Cardiac muscle cell (in vitro differentiated cells and primary cell): ENCODE measurements at regions not wholly inside any gene's neighbourhood (a gene's known extent, or its start where the extent isn't known, plus 50 kb on each side); places are given as distances from the start of the nearest gene placed in this dataset.

Experiments used
- DNase-seq, 2 donors: peaks; one replicate each; pipeline versions ENCODE4 v3.0.0 to v3.0.0-alpha.2; 2010 to 2017; ENCODE audit warnings: low read depth in 1 of 2, low spot score in 1 of 2
- H3K27ac ChIP-seq: fragments of 200-600 bp; sonication (generic); 2 replicates; pipeline ENCODE4 v1.5.1; 2016
- H3K27me3 ChIP-seq: fragments of 200-600 bp; sonication (generic); 2 replicates; pipeline ENCODE4 v1.6.0; 2016; ENCODE audit warnings: control low read depth
- H3K36me3 ChIP-seq: fragments of 200-600 bp; sonication (generic); 2 replicates; pipeline ENCODE4 v1.5.1; 2016; ENCODE audit warnings: control low read depth
- H3K4me1 ChIP-seq: fragments of 200-600 bp; sonication (generic); 2 replicates; pipeline ENCODE4 v1.8.1; 2017; ENCODE audit warnings: low read depth, mild to moderate bottlenecking, mixed run types
- H3K4me3 ChIP-seq: fragments of 200-600 bp; sonication (generic); 2 replicates; pipeline ENCODE4 v1.5.1; 2016; ENCODE audit warnings: mild to moderate bottlenecking
- H3K9me3 ChIP-seq: fragments of 200-600 bp; sonication (generic); 2 replicates; pipeline ENCODE4 v1.5.1; 2017; ENCODE audit warnings: low read depth, mild to moderate bottlenecking, control low read depth
- TF ChIP-seq, protein P1 (sequence below): IDR thresholded peaks from 2 replicates; pipeline ENCODE4 v1.5.1; 2012; ENCODE audit warnings: low read depth, mild to moderate bottlenecking, low read length

DNA sequence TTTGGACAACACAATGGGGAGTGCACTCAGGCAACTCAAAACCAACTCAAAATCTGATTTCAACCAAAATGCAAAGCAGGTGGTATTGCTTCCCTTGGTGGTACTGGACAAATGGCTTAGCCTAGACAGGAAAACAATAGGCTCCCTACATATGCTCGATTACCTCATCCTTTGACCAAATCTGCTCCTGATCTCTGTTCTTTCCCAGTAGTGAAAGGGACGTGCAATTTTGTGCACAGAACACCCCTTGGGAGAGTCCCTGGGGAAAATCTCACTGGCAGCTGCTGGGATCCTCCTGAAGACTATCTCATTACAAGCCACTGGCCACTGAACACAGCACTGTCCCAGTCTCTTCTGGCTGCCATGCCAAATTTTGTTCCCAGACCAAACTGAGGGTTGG is 149.2 kb upstream of the VSTM2A start:
- H3K27me3 ChIP-seq, result no peaks in the 10 kb centered on the region
- no peaks in the 10 kb centered on the region for H3K9me3 ChIP-seq
- TF ChIP-seq, protein P1, sequence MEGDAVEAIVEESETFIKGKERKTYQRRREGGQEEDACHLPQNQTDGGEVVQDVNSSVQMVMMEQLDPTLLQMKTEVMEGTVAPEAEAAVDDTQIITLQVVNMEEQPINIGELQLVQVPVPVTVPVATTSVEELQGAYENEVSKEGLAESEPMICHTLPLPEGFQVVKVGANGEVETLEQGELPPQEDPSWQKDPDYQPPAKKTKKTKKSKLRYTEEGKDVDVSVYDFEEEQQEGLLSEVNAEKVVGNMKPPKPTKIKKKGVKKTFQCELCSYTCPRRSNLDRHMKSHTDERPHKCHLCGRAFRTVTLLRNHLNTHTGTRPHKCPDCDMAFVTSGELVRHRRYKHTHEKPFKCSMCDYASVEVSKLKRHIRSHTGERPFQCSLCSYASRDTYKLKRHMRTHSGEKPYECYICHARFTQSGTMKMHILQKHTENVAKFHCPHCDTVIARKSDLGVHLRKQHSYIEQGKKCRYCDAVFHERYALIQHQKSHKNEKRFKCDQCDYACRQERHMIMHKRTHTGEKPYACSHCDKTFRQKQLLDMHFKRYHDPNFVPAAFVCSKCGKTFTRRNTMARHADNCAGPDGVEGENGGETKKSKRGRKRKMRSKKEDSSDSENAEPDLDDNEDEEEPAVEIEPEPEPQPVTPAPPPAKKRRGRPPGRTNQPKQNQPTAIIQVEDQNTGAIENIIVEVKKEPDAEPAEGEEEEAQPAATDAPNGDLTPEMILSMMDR, result no peak
- H3K4me1 ChIP-seq, result no peaks in the 10 kb centered on the region
- no peaks in the 10 kb centered on the region for H3K36me3 ChIP-seq
- H3K4me3 ChIP-seq, result no peak overlapping the region
- no peak for DNase-seq
- no peak overlapping the region for H3K27ac ChIP-seq

DNA sequence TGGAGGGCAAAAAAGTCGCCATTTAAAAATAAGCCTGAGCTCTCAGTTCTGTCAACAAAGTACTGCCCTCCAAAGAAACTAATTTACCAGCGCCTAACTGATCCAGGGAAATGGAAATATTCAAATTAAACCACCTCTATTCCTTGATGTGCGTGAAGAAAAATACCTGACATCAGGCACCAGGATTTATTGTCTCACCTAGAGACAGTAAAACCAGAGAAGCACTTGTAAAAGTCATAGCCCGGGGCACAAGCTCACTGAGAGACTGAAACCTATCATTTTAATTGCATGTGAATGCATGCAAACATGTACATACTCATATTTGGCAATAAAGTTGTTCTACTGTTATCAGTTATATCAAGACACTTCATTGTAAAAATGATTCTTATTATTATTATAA is 147.3 kb upstream of the VSTM2A start:
- Histone ChIP-seq H3K27ac (no peak overlapping the region), H3K4me3 (no peak overlapping the region), H3K36me3 (no peaks in the 10 kb centered on the region), H3K9me3 (no peaks in the 10 kb centered on the region), H3K4me1 (no peaks in the 10 kb centered on the region), H3K27me3 (no peaks in the 10 kb centered on the region)
- DNase-seq, result no peak
- TF ChIP-seq, protein P1, result no peak

- Histone ChIP-seq H3K27ac (no peak overlapping the region), H3K27me3 (no peaks in the 10 kb centered on the region), H3K36me3 (no peaks in the 10 kb centered on the region), H3K4me3 (no peak overlapping the region), H3K4me1 (no peaks in the 10 kb centered on the region), H3K9me3 (no peaks in the 10 kb centered on the region)
- TF ChIP-seq, protein P1, result no peak
- DNase-seq, result no peak
These were observed 144.2 kb upstream of the VSTM2A start for GRCh38 chr7:54397836-54398612.

DNA sequence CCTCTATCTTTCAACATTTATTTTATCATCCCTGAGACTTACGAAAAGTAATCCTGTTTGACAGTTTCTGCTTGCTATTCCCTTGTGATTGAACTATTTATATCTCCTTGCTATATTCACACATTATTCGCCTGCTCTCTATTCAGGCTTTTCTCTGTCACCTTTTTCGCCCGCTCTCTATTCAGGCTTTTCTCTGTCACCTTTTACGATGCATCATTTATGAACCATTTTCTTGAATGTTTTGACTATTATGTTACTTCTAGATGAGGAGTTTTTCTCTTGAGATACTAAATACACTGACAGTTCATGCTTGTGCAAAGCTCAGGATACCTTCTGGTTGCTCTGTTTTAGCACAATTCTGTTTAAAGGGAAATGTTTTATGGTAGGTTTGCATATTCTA is 143.3 kb upstream of the VSTM2A start:
- Histone ChIP-seq H3K4me3 (no peak overlapping the region), H3K27me3 (no peaks in the 10 kb centered on the region), H3K4me1 (no peaks in the 10 kb centered on the region), H3K27ac (no peak overlapping the region), H3K36me3 (no peaks in the 10 kb centered on the region), H3K9me3 (no peaks in the 10 kb centered on the region)
- no peak for DNase-seq
- TF ChIP-seq, protein P1, result no peak

DNA sequence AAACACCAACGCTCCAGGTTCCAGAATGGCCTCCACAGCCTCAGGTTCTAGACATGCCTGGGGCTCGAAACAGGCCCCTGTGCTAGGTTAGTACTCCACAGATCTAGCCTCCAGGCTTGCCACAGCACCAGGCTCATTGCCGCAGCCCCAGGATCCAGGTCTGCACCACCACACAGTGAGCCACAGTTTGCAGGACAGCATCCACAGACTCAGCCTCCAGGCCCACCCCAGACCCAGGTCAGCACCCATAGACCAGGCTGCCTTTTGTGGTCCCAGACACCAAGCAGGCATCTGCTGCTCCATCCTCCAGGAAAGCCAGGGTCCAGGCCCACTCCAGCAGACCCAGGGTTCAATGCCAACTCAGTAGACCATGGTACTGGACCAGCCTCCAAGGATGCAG is 132.3 kb upstream of the VSTM2A start:
- Histone ChIP-seq H3K36me3 (no peaks in the 10 kb centered on the region), H3K4me3 (no peak overlapping the region), H3K27ac (no peak overlapping the region), H3K9me3 (no peaks in the 10 kb centered on the region), H3K4me1 (no peaks in the 10 kb centered on the region), H3K27me3 (no peaks in the 10 kb centered on the region)
- DNase-seq, result no peak
- TF ChIP-seq, protein P1, result no peak
